ENCODE measurements at regions not wholly inside any gene's neighbourhood (a gene's known extent, or its start where the extent isn't known, plus 50 kb on each side); places are given as distances from the start of the nearest gene placed in this dataset.

- ATAC-seq (no peak), DNase-seq (no peak)
- Histone ChIP-seq H3K9me3 (ENCODE audit: low read length) (no peaks in the 10 kb centered on the region), H3K27ac (ENCODE audit: low read length) (no peak overlapping the region), H3K36me3 (ENCODE audit: low read depth, low read length) (no peaks in the 10 kb centered on the region), H2AFZ (ENCODE audit: low read length) (no peak overlapping the region), H3K4me3 (ENCODE audit: low read length) (no peak overlapping the region), H3K9ac (ENCODE audit: low read length) (no peak overlapping the region), H3K9me2 (replicated peaks; ENCODE audit: low read length) (no peaks in the 10 kb centered on the region), H3K27me3 (ENCODE audit: low read length) (no peaks in the 10 kb centered on the region), H3K4me1 (ENCODE audit: insufficient read depth, low read length) (no peaks in the 10 kb centered on the region), H4K20me1 (ENCODE audit: low read length) (no peaks in the 10 kb centered on the region), H3K4me2 (ENCODE audit: low read length) (no peak overlapping the region), H3F3A (ENCODE audit: low read length, unreplicated experiment) (no peaks in the 10 kb centered on the region), H3K79me2 (ENCODE audit: low read length) (no peaks in the 10 kb centered on the region)
- ChIA-PET POLR2A (ENCODE audit: unreplicated experiment) (no interaction called here), CTCF (no interaction called here)
- intact Hi-C loops (cut with micrococcal nuclease), result no loop called here
- BruUV-seq (replicated peaks), result no TSS peak
- TF ChIP-seq EZH2 (IDR thresholded peaks at IDR 0.05; ENCODE audit: low read length, unreplicated experiment), result no peak
Measured at GRCh38 chr9:129367287-129367686, 189.2 kb upstream of the IER5L start.

GRCh38 chr9:129365196-129365595 is 187.1 kb upstream of the IER5L start:
- Histone ChIP-seq H3K9me3 (ENCODE audit: low read length) (no peaks in the 10 kb centered on the region), H3K4me2 (ENCODE audit: low read length) (no peak overlapping the region), H3K4me1 (ENCODE audit: insufficient read depth, low read length) (no peaks in the 10 kb centered on the region), H4K20me1 (ENCODE audit: low read length) (no peaks in the 10 kb centered on the region), H3K9ac (ENCODE audit: low read length) (no peak overlapping the region), H3K36me3 (ENCODE audit: low read depth, low read length) (no peaks in the 10 kb centered on the region), H3K4me3 (ENCODE audit: low read length) (no peak overlapping the region), H3K79me2 (ENCODE audit: low read length) (no peaks in the 10 kb centered on the region), H2AFZ (ENCODE audit: low read length) (no peak overlapping the region), H3K27ac (ENCODE audit: low read length) (no peak overlapping the region), H3F3A (ENCODE audit: low read length, unreplicated experiment) (no peaks in the 10 kb centered on the region), H3K27me3 (ENCODE audit: low read length) (no peaks in the 10 kb centered on the region), H3K9me2 (replicated peaks; ENCODE audit: low read length) (no peaks in the 10 kb centered on the region)
- no TSS peak for BruUV-seq (replicated peaks)
- ChIA-PET CTCF (no interaction called here), POLR2A (ENCODE audit: unreplicated experiment) (no interaction called here)
- TF ChIP-seq CTCF (conservative IDR thresholded peaks at IDR 0.05; ENCODE audit: low read depth, low read length) (no peak), EZH2phosphoT487 (IDR thresholded peaks at IDR 0.05; ENCODE audit: borderline replicate concordance, low read length) (no peak), EZH2 (IDR thresholded peaks at IDR 0.05; ENCODE audit: low read length, unreplicated experiment) (no peak)
- intact Hi-C loops (cut with micrococcal nuclease), result no loop called here
- no peak for ATAC-seq
- no peak for DNase-seq

- H2AFZ ChIP-seq (ENCODE audit: low read length), result no peak overlapping the region
- H4K20me1 ChIP-seq (ENCODE audit: low read length), result no peaks in the 10 kb centered on the region
- no peak overlapping the region for H3K4me2 ChIP-seq (ENCODE audit: low read length)
- no peaks in the 10 kb centered on the region for H3K79me2 ChIP-seq (ENCODE audit: low read length)
- no peak overlapping the region for H3K27ac ChIP-seq (ENCODE audit: low read length)
- no peaks in the 10 kb centered on the region for H3K4me1 ChIP-seq (ENCODE audit: insufficient read depth, low read length)
- H3K36me3 ChIP-seq (ENCODE audit: low read depth, low read length), result no peaks in the 10 kb centered on the region
- DNase-seq, result no peak
- POLR2A ChIA-PET (ENCODE audit: unreplicated experiment), result no interaction called here
- H3F3A ChIP-seq (ENCODE audit: low read length, unreplicated experiment), result no peaks in the 10 kb centered on the region
- intact Hi-C loops (cut with micrococcal nuclease), result no loop called here
- CTCF ChIA-PET, result no interaction called here
- no peaks in the 10 kb centered on the region for H3K9me3 ChIP-seq (ENCODE audit: low read length)
- no TSS peak for BruUV-seq (replicated peaks)
- H3K9ac ChIP-seq (ENCODE audit: low read length), result no peak overlapping the region
- H3K9me2 ChIP-seq (replicated peaks; ENCODE audit: low read length), result no peaks in the 10 kb centered on the region
- no peak for ATAC-seq
- TF ChIP-seq EZH2 (IDR thresholded peaks at IDR 0.05; ENCODE audit: low read length, unreplicated experiment) (no peak), EZH2phosphoT487 (IDR thresholded peaks at IDR 0.05; ENCODE audit: borderline replicate concordance, low read length) (no peak), CTCF (conservative IDR thresholded peaks at IDR 0.05; ENCODE audit: low read depth, low read length) (no peak)
- H3K4me3 ChIP-seq (ENCODE audit: low read length), result no peak overlapping the region
- no peaks in the 10 kb centered on the region for H3K27me3 ChIP-seq (ENCODE audit: low read length)
Measured at GRCh38 chr9:129363216-129363873, 185.3 kb upstream of the IER5L start.

All from PC-3 (cell line).